Endothelial cell of umbilical vein (primary cell): ENCODE measurements at regions not wholly inside any gene's neighbourhood (a gene's known extent, or its start where the extent isn't known, plus 50 kb on each side); places are given as distances from the start of the nearest gene placed in this dataset.

Experiments used
- BruUV-seq: library from RNA; stranded (reverse); fragments of 400-500 nt; replicated peaks from 2 replicates; lab custom pipeline; 2021; lab: Mats Ljungman, UMichigan
- CTCF ChIA-PET: fragments of 300-600, 350-600 bp; sonication (Branson Sonifier 250); formaldehyde crosslinking; loops from one replicate; lab custom pipeline; 2021; ENCODE audit warnings: antibody characterized with exemption, inconsistent platforms; lab: Charles Lee
- POLR2A ChIA-PET: fragments of 300-600, 350-600 bp; sonication (Branson Sonifier 250); formaldehyde crosslinking; loops from one replicate; lab custom pipeline; 2021; ENCODE audit warnings: antibody characterized with exemption, inconsistent platforms; lab: Charles Lee
- DNase-seq: peaks from one replicate; pipeline ENCODE4 v3.0.0-alpha.2; 2011; ENCODE audit warnings: low read depth, low spot score
- FAIRE-seq: peaks from 2 replicates; lab custom pipeline; 2011; peaks lifted over from hg19 to GRCh38; lab: Jason Lieb, UNC
- H2AFZ ChIP-seq: 2 replicates; pipeline ENCODE4 v1.6.0; 2012; ENCODE audit warnings: low read depth, low read length, control low read depth, inconsistent platforms
- H3K27ac ChIP-seq: 2 replicates; pipeline ENCODE4 v1.5.1; 2011; ENCODE audit warnings: low read depth, mild to moderate bottlenecking, control low read depth, low read length, moderate library complexity; ENCODE audit not compliant: insufficient read depth
- H3K27me3 ChIP-seq, 2 experiments: 2 replicates each; pipeline versions ENCODE4 v1.6.0 to v1.6.1; 2011; ENCODE audit warnings: low read length in 2 of 2, mixed read lengths in 1 of 2; ENCODE audit not compliant: control insufficient read depth in 2 of 2, insufficient read depth in 2 of 2
- H3K36me3 ChIP-seq, 2 experiments: 2 replicates in 1 of 2; 3 replicates in 1 of 2; pipeline ENCODE4 v1.5.1; 2011; ENCODE audit warnings: low read length in 2 of 2, mild to moderate bottlenecking in 1 of 2, moderate library complexity in 1 of 2; ENCODE audit not compliant: control insufficient read depth in 2 of 2, insufficient read depth in 2 of 2; ENCODE audit errors: extremely low read depth in 1 of 2
- H3K4me1 ChIP-seq: 3 replicates; pipeline ENCODE4 v1.5.1; 2011; ENCODE audit warnings: mild to moderate bottlenecking, low read length; ENCODE audit not compliant: control insufficient read depth, insufficient read depth; ENCODE audit errors: extremely low read depth
- H3K4me2 ChIP-seq: 2 replicates; pipeline ENCODE4 v1.6.1; 2011; ENCODE audit warnings: low read length, control low read depth, mixed read lengths; ENCODE audit not compliant: insufficient read depth
- H3K4me3 ChIP-seq, 3 experiments: fragments of 200-600 bp in 1 of 3; sonication (generic), shearing (Covaris generic) in 1 of 3; replicated peaks in 1 of 3; 2 replicates each; pipeline ENCODE4 v1.5.1; 2011 to 2016; ENCODE audit warnings: control low read depth in 3 of 3, low read length in 3 of 3, mild to moderate bottlenecking in 2 of 3, inconsistent platforms in 1 of 3, low read depth in 1 of 3, moderate library complexity in 1 of 3; ENCODE audit not compliant: insufficient read depth in 1 of 3
- H3K79me2 ChIP-seq: 2 replicates; pipeline ENCODE4 v1.6.0; 2012; ENCODE audit warnings: low read length, inconsistent platforms; ENCODE audit not compliant: control insufficient read depth, insufficient read depth
- H3K9ac ChIP-seq: replicated peaks from 2 replicates; pipeline ENCODE3; 2011; ENCODE audit warnings: low read length, control low read depth; ENCODE audit not compliant: insufficient read depth; ENCODE audit errors: extremely low read depth
- H3K9me1 ChIP-seq: replicated peaks from 3 replicates; pipeline ENCODE4 v1.6.0; 2011; ENCODE audit warnings: mild to moderate bottlenecking, low read length; ENCODE audit not compliant: control insufficient read depth, insufficient read depth; ENCODE audit errors: extremely low read depth
- H3K9me3 ChIP-seq: replicated peaks from 2 replicates; pipeline ENCODE4 v1.5.1; 2012; ENCODE audit warnings: low read length, inconsistent platforms; ENCODE audit not compliant: control insufficient read depth, insufficient read depth
- H4K20me1 ChIP-seq: replicated peaks from 2 replicates; pipeline ENCODE3; 2011; ENCODE audit warnings: mild to moderate bottlenecking, low read length; ENCODE audit not compliant: control insufficient read depth, insufficient read depth; ENCODE audit errors: extremely low read depth
- EZH2 ChIP-seq: IDR thresholded peaks from 2 replicates; pipeline ENCODE4 v1.6.1; 2012; ENCODE audit warnings: borderline replicate concordance, low read depth, mild to moderate bottlenecking, moderate library complexity, low read length, inconsistent platforms; ENCODE audit not compliant: severe bottlenecking
- FOS ChIP-seq: IDR thresholded peaks from 2 replicates; pipeline ENCODE4 v1.6.1; 2011; ENCODE audit warnings: mild to moderate bottlenecking, low read length, moderate library complexity, borderline replicate concordance; ENCODE audit not compliant: insufficient read depth
- GATA2 ChIP-seq: IDR thresholded peaks from 2 replicates; pipeline ENCODE4 v1.7.0; 2011; ENCODE audit warnings: low read depth, mild to moderate bottlenecking, moderate library complexity, mixed read lengths, low read length; ENCODE audit not compliant: insufficient read length, insufficient read depth
- JUN ChIP-seq: IDR thresholded peaks from 2 replicates; pipeline ENCODE4 v1.6.1; 2011; ENCODE audit warnings: borderline replicate concordance, low read depth; ENCODE audit not compliant: insufficient read length, insufficient read depth
- MYC ChIP-seq: IDR thresholded peaks from one replicate; pipeline ENCODE4 v1.6.1; 2011; ENCODE audit warnings: mild to moderate bottlenecking, low read depth, low read length
- POLR2A ChIP-seq: IDR thresholded peaks from 2 replicates; pipeline ENCODE4 v1.6.1; 2012; ENCODE audit warnings: low read depth, mild to moderate bottlenecking, control low read depth, low read length
- POLR2AphosphoS5 ChIP-seq: IDR thresholded peaks from 2 replicates; pipeline ENCODE4 v1.6.1; 2012; ENCODE audit warnings: low read depth, mild to moderate bottlenecking, control low read depth, low read length, moderate library complexity; ENCODE audit not compliant: insufficient read depth
- dilution Hi-C: fragments of 300-500 bp; cut with MboI; formaldehyde crosslinking; loops from one replicate; pipeline ENCODE4 v1.15.0; 2019; ENCODE audit warnings: low sequenced_read_pairs; ENCODE audit not compliant: extremely low pct_ligation_motif_present
- intact Hi-C: fragments of 100-400 bp; cut with micrococcal nuclease; formaldehyde crosslinking; loops from one replicate; pipeline ENCODE4 v1.10.0; 2022
- TF ChIP-seq, protein P1 (sequence below): IDR thresholded peaks from 2 replicates; pipeline ENCODE4 v1.6.1; 2011; ENCODE audit not compliant: insufficient read depth, insufficient read length
- TF ChIP-seq, protein P2 (sequence below), 2 donors: IDR thresholded peaks; 1 replicate in 1 of 2; 2 replicates in 1 of 2; pipeline ENCODE4 v1.5.1; 2011; ENCODE audit warnings: low read length in 2 of 2, mild to moderate bottlenecking in 2 of 2, moderate library complexity in 2 of 2, control low read depth in 1 of 2, inconsistent platforms in 1 of 2, low read depth in 1 of 2; ENCODE audit not compliant: insufficient read depth in 1 of 2; ENCODE audit errors: extremely low read depth in 1 of 2

DNA sequence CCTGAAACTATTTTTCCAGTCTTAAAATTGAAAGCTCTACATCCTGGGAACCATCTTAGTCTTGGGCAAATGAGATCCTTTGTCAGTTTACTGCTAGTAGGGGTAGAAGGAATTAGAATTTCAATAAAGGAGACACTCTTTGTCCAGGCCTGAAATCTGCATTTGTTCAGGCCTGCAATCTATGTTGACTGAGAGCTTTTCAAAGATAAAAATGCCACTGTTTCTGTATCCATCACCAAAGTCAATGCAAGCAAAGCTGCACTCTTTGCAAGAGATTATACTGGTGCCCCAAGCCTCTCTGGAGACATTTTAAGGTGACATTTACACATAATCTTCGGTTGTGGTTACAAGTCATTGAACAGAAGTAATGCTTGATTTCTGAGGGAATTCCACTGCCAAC is 135.7 kb downstream of the CTH start:
- no peak for FAIRE-seq
- no peak overlapping the region for H3K9ac ChIP-seq

More for the DNA sequence above, 135.7 kb downstream of the CTH start:
- ChIA-PET CTCF (no interaction called here), POLR2A (no interaction called here)
- no TSS peak for BruUV-seq
- Histone ChIP-seq H3K9me3 (no peaks in the 10 kb centered on the region), H3K4me1 (no peaks in the 10 kb centered on the region), H3K9me1 (no peaks in the 10 kb centered on the region), H3K27ac (no peak overlapping the region), H3K36me3 (no peaks in the 10 kb centered on the region), H3K4me2 (no peak overlapping the region), H3K4me3 (no peak overlapping the region), H3K27me3 (no peaks in the 10 kb centered on the region), H3K79me2 (no peaks in the 10 kb centered on the region), H2AFZ (no peak overlapping the region), H4K20me1 (no peaks in the 10 kb centered on the region)
- intact Hi-C loops (no loop called here), dilution Hi-C loops (no loop called here)
- TF ChIP-seq EZH2 (no peak), MYC (no peak), GATA2 (no peak), POLR2AphosphoS5 (no peak), POLR2A (no peak), JUN (no peak), FOS (no peak)
- TF ChIP-seq, protein P1, sequence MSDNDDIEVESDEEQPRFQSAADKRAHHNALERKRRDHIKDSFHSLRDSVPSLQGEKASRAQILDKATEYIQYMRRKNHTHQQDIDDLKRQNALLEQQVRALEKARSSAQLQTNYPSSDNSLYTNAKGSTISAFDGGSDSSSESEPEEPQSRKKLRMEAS: no peak
- TF ChIP-seq, protein P2, sequence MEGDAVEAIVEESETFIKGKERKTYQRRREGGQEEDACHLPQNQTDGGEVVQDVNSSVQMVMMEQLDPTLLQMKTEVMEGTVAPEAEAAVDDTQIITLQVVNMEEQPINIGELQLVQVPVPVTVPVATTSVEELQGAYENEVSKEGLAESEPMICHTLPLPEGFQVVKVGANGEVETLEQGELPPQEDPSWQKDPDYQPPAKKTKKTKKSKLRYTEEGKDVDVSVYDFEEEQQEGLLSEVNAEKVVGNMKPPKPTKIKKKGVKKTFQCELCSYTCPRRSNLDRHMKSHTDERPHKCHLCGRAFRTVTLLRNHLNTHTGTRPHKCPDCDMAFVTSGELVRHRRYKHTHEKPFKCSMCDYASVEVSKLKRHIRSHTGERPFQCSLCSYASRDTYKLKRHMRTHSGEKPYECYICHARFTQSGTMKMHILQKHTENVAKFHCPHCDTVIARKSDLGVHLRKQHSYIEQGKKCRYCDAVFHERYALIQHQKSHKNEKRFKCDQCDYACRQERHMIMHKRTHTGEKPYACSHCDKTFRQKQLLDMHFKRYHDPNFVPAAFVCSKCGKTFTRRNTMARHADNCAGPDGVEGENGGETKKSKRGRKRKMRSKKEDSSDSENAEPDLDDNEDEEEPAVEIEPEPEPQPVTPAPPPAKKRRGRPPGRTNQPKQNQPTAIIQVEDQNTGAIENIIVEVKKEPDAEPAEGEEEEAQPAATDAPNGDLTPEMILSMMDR (IDR thresholded peaks at IDR 0.05; ENCODE audit: extremely low read depth in 1 of 2, insufficient read depth in 1 of 2, low read depth in 1 of 2, low read length in 2 of 2): no peak
- no peak for DNase-seq
